GM21526 (cell line): ENCODE measurements at regions not wholly inside any gene's neighbourhood (a gene's known extent, or its start where the extent isn't known, plus 50 kb on each side); places are given as distances from the start of the nearest gene placed in this dataset.

Source experiments
- ATAC-seq: cut with Tn5 transposase; IDR thresholded peaks from one replicate; pipeline ENCODE4 v1.9.1; 2021; ENCODE audit warnings: moderate library complexity; ENCODE audit not compliant: unreplicated experiment, low FRiP score

- ATAC-seq = no peak
Observed at GRCh38 chr4:106773076-106773905, 262.8 kb downstream of the DKK2 start.

- ATAC-seq = no peak
Observed at GRCh38 chr4:106767991-106768390, 268.1 kb downstream of the DKK2 start.

GRCh38 chr4:106766519-106766918 lies 269.6 kb downstream of the DKK2 start:
- no peak for ATAC-seq

GRCh38 chr4:106764774-106765173 lies 271.3 kb downstream of the DKK2 start:
- no peak for ATAC-seq

- ATAC-seq = no peak
Observed at GRCh38 chr4:106762666-106763443, 273.3 kb downstream of the DKK2 start.

- no peak for ATAC-seq
Observed at GRCh38 chr4:106753426-106753825, 282.7 kb downstream of the DKK2 start.

GRCh38 chr4:106746451-106746850 lies 289.7 kb downstream of the DKK2 start:
- no peak for ATAC-seq

- ATAC-seq = no peak
Observed at GRCh38 chr4:106738121-106738520, 298.0 kb downstream of the DKK2 start.

- ATAC-seq = no peak
Observed at GRCh38 chr4:106718548-106718947, 317.6 kb downstream of the DKK2 start.

GRCh38 chr4:106717091-106717490 lies 319.0 kb downstream of the DKK2 start:
- no peak for ATAC-seq

- ATAC-seq = no peak
Observed at GRCh38 chr4:106715825-106716224, 320.3 kb downstream of the DKK2 start.

- no peak for ATAC-seq
Observed at GRCh38 chr4:106708464-106708816, 327.7 kb downstream of the DKK2 start.

GRCh38 chr4:106707776-106708463 lies 328.2 kb downstream of the DKK2 start:
- no peak for ATAC-seq

- no peak for ATAC-seq
Observed at GRCh38 chr4:106704253-106704870, 331.8 kb downstream of the DKK2 start.

GRCh38 chr4:106700321-106700720 lies 331.7 kb upstream of the GIMD1 start:
- no peak for ATAC-seq

GRCh38 chr4:106698621-106699195 lies 330.1 kb upstream of the GIMD1 start:
- no peak for ATAC-seq

- no peak for ATAC-seq
Observed at GRCh38 chr4:106695501-106696262, 327.1 kb upstream of the GIMD1 start.

GRCh38 chr4:106694232-106694631 lies 325.7 kb upstream of the GIMD1 start:
- no peak for ATAC-seq

- no peak for ATAC-seq
Observed at GRCh38 chr4:106691749-106692148, 323.2 kb upstream of the GIMD1 start.

- ATAC-seq = no peak
Observed at GRCh38 chr4:106690487-106690886, 321.9 kb upstream of the GIMD1 start.
